Activated T-cell treated with anti-CD3 and anti-CD28 coated beads, Interleukin-2, amount 50 U/mL, for 72 hours (primary cell): ENCODE measurements at regions not wholly inside any gene's neighbourhood (a gene's known extent, or its start where the extent isn't known, plus 50 kb on each side); places are given as distances from the start of the nearest gene placed in this dataset.

ENCODE experiments used
- ATAC-seq, 2 donors: fragments of 150-1000 bp; cut with Tn5 transposase; replicated peaks in 1 of 2; 2 replicates each; pipeline ENCODE4 v1.10.0; 2021; ENCODE audit warnings: moderate library complexity in 2 of 2, mild to moderate bottlenecking in 1 of 2
- DNase-seq, 2 donors: peaks; one replicate each; pipeline ENCODE4 v3.0.0; 2021 to 2022; ENCODE audit warnings: mixed read lengths in 1 of 2
- H3K27ac Mint-ChIP-seq: one replicate; pipeline ENCODE4 v1.8.0; 2022; ENCODE audit warnings: mild to moderate bottlenecking, moderate library complexity, mixed read lengths
- H3K27me3 Mint-ChIP-seq: one replicate; pipeline ENCODE4 v1.8.0; 2022; ENCODE audit warnings: low read depth, mixed read lengths
- H3K36me3 Mint-ChIP-seq, 2 donors: one replicate each; pipeline ENCODE4 v1.8.0; 2022; ENCODE audit warnings: mixed read lengths in 2 of 2, mild to moderate bottlenecking in 1 of 2; ENCODE audit not compliant: insufficient read depth in 2 of 2
- H3K4me1 Mint-ChIP-seq: one replicate; pipeline ENCODE4 v1.8.0; 2022; ENCODE audit warnings: low read depth, mixed read lengths
- H3K4me3 Mint-ChIP-seq, 2 donors: one replicate each; pipeline ENCODE4 v1.8.0; 2022; ENCODE audit warnings: mild to moderate bottlenecking in 2 of 2, mixed read lengths in 2 of 2, moderate library complexity in 2 of 2
- H3K9me3 Mint-ChIP-seq, 2 donors: one replicate each; pipeline ENCODE4 v1.8.0; 2022; ENCODE audit warnings: mixed read lengths in 2 of 2

GRCh38 chr4:179607003-179607402, 2164.8 kb upstream of the AGA start:
- Mint-ChIP-seq H3K9me3 (peaks cover 2 to 5% of the 10 kb centered on the region in 2 donors), H3K36me3 (no peaks in the 10 kb centered on the region), H3K4me1 (no peaks in the 10 kb centered on the region), H3K4me3 (no peak overlapping the region), H3K27ac (no peak overlapping the region), H3K27me3 (no peaks in the 10 kb centered on the region)
- DNase-seq: no peak
- ATAC-seq: no peak

DNA sequence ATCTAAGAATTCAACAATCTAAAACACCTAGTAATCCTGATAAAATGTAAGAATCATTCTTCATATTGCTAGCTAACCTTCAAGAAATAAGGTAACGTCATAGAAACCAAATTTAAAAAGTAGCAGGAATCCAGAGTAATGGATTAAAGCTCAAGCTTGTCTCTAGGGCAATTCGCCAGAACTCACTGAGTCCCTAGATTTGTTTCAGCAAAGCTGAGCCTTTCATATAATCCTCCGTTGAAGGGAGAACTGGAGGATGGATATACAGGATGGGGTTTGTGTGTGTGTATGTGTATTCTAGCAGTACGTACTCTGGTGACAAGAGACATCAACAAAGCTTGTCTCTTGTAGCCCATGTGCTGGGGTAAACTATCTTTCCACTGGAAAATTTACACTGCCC, 2173.5 kb upstream of the AGA start:
- ATAC-seq (no peak), DNase-seq (no peak)
- Mint-ChIP-seq H3K27me3 (no peaks in the 10 kb centered on the region), H3K9me3 (peaks cover 1 to 6% of the 10 kb centered on the region in 2 donors), H3K36me3 (no peaks in the 10 kb centered on the region), H3K27ac (no peak overlapping the region), H3K4me3 (no peak overlapping the region), H3K4me1 (no peaks in the 10 kb centered on the region)

DNA sequence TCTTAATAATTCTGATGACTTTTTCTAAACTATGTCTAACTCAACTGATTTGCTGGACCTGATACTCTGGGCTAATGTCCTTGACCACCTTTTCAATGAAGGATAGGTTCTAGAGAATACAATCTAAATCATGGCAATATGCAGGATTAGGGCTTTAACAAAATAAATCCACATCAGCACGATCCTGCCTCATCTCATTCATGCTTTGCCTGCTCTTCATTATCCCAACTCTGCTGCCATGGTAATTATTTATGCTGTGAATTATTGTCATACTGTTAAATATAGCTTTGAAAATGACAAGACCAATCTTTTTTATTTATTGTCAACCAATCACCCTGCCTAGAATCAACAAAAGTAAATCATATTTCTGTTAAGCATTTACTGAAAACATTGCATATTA, 2176.7 kb upstream of the AGA start:
- ATAC-seq (no peak), DNase-seq (no peak)
- no peak overlapping the region for H3K27ac Mint-ChIP-seq
- H3K9me3 Mint-ChIP-seq: peaks cover 1 to 5% of the 10 kb centered on the region in 2 donors
- H3K4me1 Mint-ChIP-seq: no peaks in the 10 kb centered on the region
- H3K27me3 Mint-ChIP-seq: no peaks in the 10 kb centered on the region
- H3K4me3 Mint-ChIP-seq: no peak overlapping the region
- H3K36me3 Mint-ChIP-seq: no peaks in the 10 kb centered on the region

DNA sequence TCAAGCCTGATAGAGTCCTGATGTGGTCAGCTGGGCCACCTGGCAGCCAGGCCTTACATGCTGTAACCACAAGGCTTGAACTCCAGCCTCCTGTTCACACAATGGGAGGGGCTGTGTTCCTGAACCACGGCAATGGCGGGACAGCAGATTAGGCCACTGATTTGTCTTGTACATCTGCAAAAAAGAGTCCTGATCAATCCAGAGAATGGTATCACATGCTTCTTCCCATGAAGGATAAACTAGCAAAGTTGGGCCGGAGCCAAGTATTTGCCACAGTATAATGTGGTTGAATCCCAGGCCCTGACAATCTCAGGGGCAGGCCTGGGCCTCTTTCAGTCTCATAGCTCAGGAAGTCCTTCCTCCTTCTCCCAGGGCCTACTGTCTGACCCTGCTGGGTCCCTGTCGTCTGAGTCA, 2182.5 kb upstream of the AGA start:
- no peak for DNase-seq
- Mint-ChIP-seq H3K27me3 (no peaks in the 10 kb centered on the region), H3K4me3 (no peak overlapping the region), H3K36me3 (no peaks in the 10 kb centered on the region), H3K27ac (no peak overlapping the region), H3K9me3 (no peaks in the 10 kb centered on the region), H3K4me1 (no peaks in the 10 kb centered on the region)
- no peak for ATAC-seq

- H3K9me3 Mint-ChIP-seq: no peaks in the 10 kb centered on the region
- H3K4me3 Mint-ChIP-seq: no peak overlapping the region
- H3K36me3 Mint-ChIP-seq: no peaks in the 10 kb centered on the region
- H3K4me1 Mint-ChIP-seq: no peaks in the 10 kb centered on the region
- H3K27ac Mint-ChIP-seq: no peak overlapping the region
- H3K27me3 Mint-ChIP-seq: no peaks in the 10 kb centered on the region
- ATAC-seq: no peak
- no peak for DNase-seq
Measured at GRCh38 chr4:179625406-179625805, 2183.2 kb upstream of the AGA start.

DNA sequence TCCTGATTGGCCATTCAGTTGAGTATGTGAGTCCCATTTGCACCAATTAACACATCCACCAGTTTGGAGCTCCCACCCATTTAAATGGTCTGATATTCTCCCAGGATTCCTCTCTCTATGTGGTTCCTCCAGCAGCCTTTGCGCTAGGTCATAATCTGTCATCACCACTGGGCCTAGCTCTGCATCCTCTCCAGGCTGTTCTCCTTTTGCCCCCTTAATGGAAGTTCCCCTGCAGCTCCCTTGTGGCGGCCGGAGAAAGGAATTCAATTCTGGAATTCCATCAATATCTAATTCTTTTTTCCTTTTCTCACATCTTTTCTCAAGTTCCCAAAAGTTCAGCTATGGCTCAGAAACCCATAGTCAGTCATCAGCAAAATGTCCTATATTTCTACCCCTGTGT, 2184.4 kb upstream of the AGA start:
- no peak for ATAC-seq
- H3K4me1 Mint-ChIP-seq: no peaks in the 10 kb centered on the region
- H3K9me3 Mint-ChIP-seq: no peaks in the 10 kb centered on the region
- no peaks in the 10 kb centered on the region for H3K36me3 Mint-ChIP-seq
- no peaks in the 10 kb centered on the region for H3K27me3 Mint-ChIP-seq
- H3K4me3 Mint-ChIP-seq: no peak overlapping the region
- no peak for DNase-seq
- H3K27ac Mint-ChIP-seq: no peak overlapping the region

DNA sequence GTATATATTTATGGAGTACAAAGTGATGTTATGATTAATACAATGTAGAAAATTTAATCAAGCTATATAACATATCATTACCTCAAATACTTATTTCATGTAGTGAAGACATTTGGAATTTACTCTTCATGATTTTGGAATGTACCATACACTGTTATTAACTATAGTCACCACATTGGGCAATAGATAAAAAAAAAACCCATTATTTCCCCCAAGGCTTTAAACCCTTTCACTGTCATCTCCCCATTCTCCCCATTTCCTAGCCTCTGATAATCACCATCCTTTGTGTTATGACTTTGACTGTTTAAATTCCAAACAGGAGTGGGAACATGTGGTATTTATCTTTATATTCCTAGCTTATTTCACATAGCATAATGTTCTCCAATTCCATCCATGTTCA, 2189.1 kb upstream of the AGA start:
- Mint-ChIP-seq H3K4me3 (no peak overlapping the region), H3K9me3 (peaks cover 0 to 2% of the 10 kb centered on the region in 2 donors), H3K4me1 (no peaks in the 10 kb centered on the region), H3K27me3 (no peaks in the 10 kb centered on the region), H3K27ac (no peak overlapping the region), H3K36me3 (no peaks in the 10 kb centered on the region)
- DNase-seq (no peak), ATAC-seq (no peak)

- Mint-ChIP-seq H3K27me3 (no peaks in the 10 kb centered on the region), H3K4me1 (no peaks in the 10 kb centered on the region), H3K4me3 (no peak overlapping the region), H3K27ac (no peak overlapping the region), H3K36me3 (no peaks in the 10 kb centered on the region), H3K9me3 (peaks cover 2 to 4% of the 10 kb centered on the region in 2 donors)
- no peak for DNase-seq
- no peak for ATAC-seq
Measured at GRCh38 chr4:179634862-179635261, 2192.6 kb upstream of the AGA start.

DNA sequence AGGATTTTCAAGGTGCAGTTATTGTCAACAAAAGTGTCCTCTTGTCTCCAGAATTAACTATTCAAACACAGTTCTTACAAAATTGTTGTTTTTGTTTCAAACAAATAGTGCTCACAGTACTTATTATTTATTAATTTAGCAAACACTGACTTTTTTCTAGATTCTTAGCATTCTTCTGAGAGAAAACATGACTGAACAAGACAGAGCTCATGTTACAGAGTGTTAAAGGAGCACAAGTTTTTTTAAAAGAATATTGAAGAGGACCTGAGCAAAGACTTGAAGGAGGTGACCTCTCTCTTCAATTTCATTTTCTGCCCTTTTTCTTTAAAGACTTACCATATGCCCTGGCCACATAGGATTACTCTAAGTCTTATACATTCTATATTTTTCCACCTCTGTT, 2220.3 kb upstream of the AGA start:
- Mint-ChIP-seq H3K27me3 (no peaks in the 10 kb centered on the region), H3K27ac (no peak overlapping the region), H3K4me3 (no peak overlapping the region), H3K36me3 (peaks cover 5 to 7% of the 10 kb centered on the region in 2 donors), H3K9me3 (peaks cover 11 to 18% of the 10 kb centered on the region in 2 donors), H3K4me1 (no peaks in the 10 kb centered on the region)
- DNase-seq (no peak), ATAC-seq (no peak)

DNA sequence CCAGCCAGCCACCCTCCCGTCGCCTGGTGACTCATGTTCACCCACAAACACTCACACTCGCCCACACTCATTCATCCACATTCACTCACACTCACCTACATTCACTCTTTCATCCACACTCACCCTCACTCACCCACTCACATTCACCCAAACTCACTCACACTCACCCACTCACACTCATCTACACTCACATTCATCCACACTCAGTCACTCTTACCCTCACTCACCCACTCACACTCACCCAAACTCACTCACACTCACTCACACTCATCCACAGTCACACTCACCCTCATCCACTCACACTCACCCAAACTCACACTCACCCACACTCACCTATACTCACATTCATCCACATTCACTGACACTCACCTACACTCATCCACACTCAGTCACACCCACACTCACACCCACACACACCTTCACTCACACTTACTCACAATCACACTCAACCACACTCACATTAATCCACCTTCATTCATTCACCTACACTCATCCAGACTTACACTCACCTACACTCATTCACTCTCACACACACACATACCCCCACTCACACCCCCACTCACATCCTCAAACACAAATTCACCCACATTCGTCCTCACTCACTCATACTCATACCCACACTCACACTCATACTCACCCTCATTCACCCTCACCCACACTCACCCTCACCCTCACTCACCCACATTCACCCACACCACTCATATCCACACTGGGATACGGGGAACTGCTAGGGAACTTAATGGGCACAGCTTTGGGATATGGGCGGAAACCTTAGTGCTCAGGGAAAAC, 2221.6 kb upstream of the AGA start:
- ATAC-seq: no peak
- no peak overlapping the region for H3K4me3 Mint-ChIP-seq
- peaks cover 5 to 7% of the 10 kb centered on the region in 2 donors for H3K36me3 Mint-ChIP-seq
- H3K9me3 Mint-ChIP-seq: peaks cover 10 to 18% of the 10 kb centered on the region in 2 donors
- H3K27ac Mint-ChIP-seq: no peak overlapping the region
- DNase-seq: no peak
- H3K27me3 Mint-ChIP-seq: no peaks in the 10 kb centered on the region
- no peaks in the 10 kb centered on the region for H3K4me1 Mint-ChIP-seq

DNA sequence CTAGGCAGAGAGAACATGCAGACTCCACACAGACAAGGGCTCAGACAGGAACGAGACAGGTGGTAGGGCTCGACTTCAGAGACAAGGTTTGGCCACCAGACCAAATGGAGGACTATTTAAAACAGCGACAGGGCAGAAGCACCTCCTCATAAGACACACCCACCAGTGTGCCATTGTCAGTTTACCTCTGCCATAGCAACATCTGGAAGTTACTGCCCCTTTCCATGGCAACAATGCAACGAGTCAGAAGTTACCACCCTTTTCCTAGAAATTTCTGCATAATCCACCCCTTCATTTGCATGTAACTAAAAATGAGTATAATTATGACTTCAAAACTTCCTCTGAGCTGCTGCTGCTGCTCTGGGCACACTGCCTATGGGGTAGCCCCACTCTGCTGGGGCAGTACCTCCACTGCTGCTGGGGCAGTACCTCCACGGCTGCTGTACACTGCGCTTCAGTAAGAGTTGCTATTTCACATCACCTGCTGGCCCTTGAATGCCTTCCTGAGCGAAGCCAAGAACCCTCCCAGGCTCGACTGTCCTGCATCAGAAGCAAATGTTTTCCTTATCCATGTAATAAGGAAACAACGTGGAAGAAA, 2222.3 kb upstream of the AGA start:
- no peak for DNase-seq
- Mint-ChIP-seq H3K4me1 (no peaks in the 10 kb centered on the region), H3K36me3 (peaks cover 5 to 7% of the 10 kb centered on the region in 2 donors)

DNA sequence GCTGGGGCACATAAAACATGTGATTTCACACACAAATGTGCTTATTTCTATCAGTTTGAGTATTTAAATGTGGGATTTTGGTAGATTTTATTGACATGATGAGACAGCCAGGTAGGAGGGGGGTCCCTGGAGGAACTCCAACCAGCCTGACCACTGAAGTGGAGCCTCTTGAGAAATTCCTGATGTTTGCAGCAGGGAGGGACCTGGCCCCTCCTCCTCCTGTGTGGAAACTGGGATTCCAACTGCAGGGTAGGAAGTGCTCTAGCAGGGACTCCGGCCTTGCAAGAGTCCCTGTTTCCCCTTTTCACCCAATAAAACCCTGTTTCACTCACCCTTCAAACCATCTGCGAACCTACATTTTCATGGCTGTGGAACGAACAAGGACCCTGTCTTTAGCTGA, 2224.0 kb upstream of the AGA start:
- no peak for DNase-seq
- Mint-ChIP-seq H3K9me3 (peaks cover 9 to 11% of the 10 kb centered on the region in 2 donors), H3K27me3 (no peaks in the 10 kb centered on the region), H3K27ac (no peak overlapping the region), H3K4me1 (no peaks in the 10 kb centered on the region), H3K4me3 (no peak overlapping the region), H3K36me3 (peaks cover 5 to 7% of the 10 kb centered on the region in 2 donors)
- ATAC-seq: no peak

More for the DNA sequence above, 2222.3 kb upstream of the AGA start:
- Mint-ChIP-seq H3K4me3 (no peak overlapping the region), H3K27ac (no peak overlapping the region), H3K27me3 (no peaks in the 10 kb centered on the region), H3K9me3 (peaks cover 9 to 18% of the 10 kb centered on the region in 2 donors)
- no peak for ATAC-seq

- Mint-ChIP-seq H3K36me3 (no peaks in the 10 kb centered on the region), H3K4me1 (no peaks in the 10 kb centered on the region), H3K27ac (no peak overlapping the region)
Measured at GRCh38 chr4:179671609-179672008, 2229.4 kb upstream of the AGA start.

More at GRCh38 chr4:179671609-179672008, 2229.4 kb upstream of the AGA start:
- no peak for ATAC-seq
- H3K27me3 Mint-ChIP-seq: no peaks in the 10 kb centered on the region
- no peak for DNase-seq
- H3K4me3 Mint-ChIP-seq: no peak overlapping the region
- peaks cover 0 to 6% of the 10 kb centered on the region in 2 donors for H3K9me3 Mint-ChIP-seq
